SK-N-SH (cell line): ENCODE measurements at regions not wholly inside any gene's neighbourhood (a gene's known extent, or its start where the extent isn't known, plus 50 kb on each side); places are given as distances from the start of the nearest gene placed in this dataset.
"Not testable (repeated sequence)": the region's sequence is repeated elsewhere in the genome, so short reads cannot be mapped to it uniquely, and the experiment has no call there.

Experiments used
- CTCF ChIP-seq: fragments of 200-600 bp; sonication (generic); IDR thresholded peaks from 2 replicates; pipeline ENCODE4 v1.6.1; 2017; ENCODE audit warnings: antibody characterized with exemption, mild to moderate bottlenecking, moderate library complexity
- ELF1 ChIP-seq: IDR thresholded peaks from 2 replicates; pipeline ENCODE4 v1.4.0; 2012
- EP300 ChIP-seq, 2 experiments: IDR thresholded peaks; 2 replicates each; pipeline versions ENCODE4 v1.4.0 to v1.6.1; 2012; ENCODE audit warnings: borderline replicate concordance in 1 of 2, low read depth in 1 of 2, low read length in 1 of 2
- EZH2phosphoT487 ChIP-seq: fragments of 200-600 bp; sonication (generic); IDR thresholded peaks from 2 replicates; pipeline ENCODE4 v1.6.1; 2017; ENCODE audit warnings: low read depth, mixed run types, mild to moderate bottlenecking, antibody characterized with exemption, moderate library complexity, borderline replicate concordance
- JUND ChIP-seq: IDR thresholded peaks from 2 replicates; pipeline ENCODE4 v1.4.0; 2012
- NRF1 ChIP-seq: IDR thresholded peaks from 2 replicates; pipeline ENCODE4 v1.6.1; 2012; ENCODE audit warnings: low read depth, mild to moderate bottlenecking, low read length
- RFX5 ChIP-seq: IDR thresholded peaks from 2 replicates; pipeline ENCODE4 v1.6.1; 2012; ENCODE audit warnings: mild to moderate bottlenecking, improper control_type of control experiment, low read length
- TEAD4 ChIP-seq: IDR thresholded peaks from 2 replicates; pipeline ENCODE4 v1.4.0; 2012; ENCODE audit warnings: mild to moderate bottlenecking, borderline replicate concordance; ENCODE audit not compliant: insufficient read depth
- USF2 ChIP-seq: fragments of 150-350 bp; IDR thresholded peaks from 2 replicates; pipeline ENCODE4 v1.6.1; 2017; ENCODE audit warnings: antibody characterized with exemption, low read length, low read depth, borderline replicate concordance

- not testable (repeated sequence) for TF ChIP-seq EP300 (IDR thresholded peaks at IDR 0.05; ENCODE audit: borderline replicate concordance in 1 of 2, low read depth in 1 of 2, low read length in 1 of 2); EZH2phosphoT487; RFX5; ELF1; CTCF; USF2; TEAD4; NRF1; JUND
These were observed 66.0 kb upstream of the SPN start for GRCh38 chr16:29597030-29597429.
